K562 (cell line): ENCODE measurements at regions not wholly inside any gene's neighbourhood (a gene's known extent, or its start where the extent isn't known, plus 50 kb on each side); places are given as distances from the start of the nearest gene placed in this dataset.

ENCODE experiments used
- ATAC-seq: fragments of 200-7000 bp; cut with Tn5 transposase; 3 replicates; pipeline ENCODE4 v1.9.1; 2020; ENCODE audit warnings: moderate library complexity
- BruUV-seq: library from RNA; stranded (reverse); fragments of 400-500 nt; replicated peaks from 2 replicates; lab custom pipeline; 2021; lab: Mats Ljungman, UMichigan
- CTCF ChIA-PET: fragments of 300-600 bp; formaldehyde crosslinking; extraction: SDS; loops from one replicate; lab custom pipeline; 2021; ENCODE audit warnings: low intra/inter-chr PET ratio; lab: Yijun Ruan, JAX
- POLR2A ChIA-PET: fragments of 300-600, 350-650 bp; sonication (Branson Sonifier 250); formaldehyde crosslinking; extraction: SDS; loops from one replicate; lab custom pipeline; 2021; ENCODE audit warnings: antibody characterized with exemption, inconsistent platforms; lab: Yijun Ruan, JAX
- DNase-seq, 4 experiments: peaks; one replicate each; pipeline versions ENCODE4 v3.0.0 to v3.0.0-alpha.2; 2011 to 2018; ENCODE audit warnings: low spot score in 3 of 4, mixed read lengths in 3 of 4; ENCODE audit errors: extremely low read depth in 1 of 4
- FAIRE-seq: peaks from 2 replicates; lab custom pipeline; 2011; peaks lifted over from hg19 to GRCh38; lab: Jason Lieb, UNC
- H2AFZ ChIP-seq: 2 replicates; pipeline ENCODE4 v1.6.0; 2011; ENCODE audit warnings: low read depth, low read length, control low read depth, inconsistent platforms
- H3K27ac ChIP-seq: fragments of 200-600 bp; 3 replicates; pipeline ENCODE4 v1.8.0; 2011; ENCODE audit warnings: low read depth, mild to moderate bottlenecking, control low read depth, inconsistent platforms, low read length, moderate library complexity, mixed read lengths; ENCODE audit errors: extremely low read depth
- H3K27me3 ChIP-seq, 2 experiments: fragments of 300-600 bp in 1 of 2; 2 replicates in 1 of 2; 3 replicates in 1 of 2; pipeline versions ENCODE4 v1.6.0 to v1.8.0; 2011; ENCODE audit warnings: inconsistent platforms in 2 of 2, low read length in 2 of 2, mild to moderate bottlenecking in 1 of 2, mixed read lengths in 1 of 2, moderate library complexity in 1 of 2; ENCODE audit not compliant: control insufficient read depth in 2 of 2, insufficient read depth in 2 of 2
- H3K36me3 ChIP-seq: fragments of 300-600 bp; 3 replicates; pipeline ENCODE4 v1.8.0; 2011; ENCODE audit warnings: mild to moderate bottlenecking, low read length, inconsistent platforms; ENCODE audit not compliant: control insufficient read depth, insufficient read depth
- H3K4me1 ChIP-seq, 2 experiments: fragments of 200-600 bp in 1 of 2; replicated peaks in 1 of 2; 2 replicates in 1 of 2; 3 replicates in 1 of 2; pipeline versions ENCODE4 v1.5.1 to v1.8.0; 2011; ENCODE audit warnings: inconsistent platforms in 2 of 2, low read length in 2 of 2, mild to moderate bottlenecking in 1 of 2, mixed read lengths in 1 of 2, moderate library complexity in 1 of 2; ENCODE audit not compliant: control insufficient read depth in 2 of 2, insufficient read depth in 2 of 2
- H3K4me2 ChIP-seq: 2 replicates; pipeline ENCODE4 v1.6.1; 2011; ENCODE audit warnings: low read length, control low read depth, inconsistent platforms, mixed read lengths; ENCODE audit not compliant: insufficient read depth
- H3K4me3 ChIP-seq: fragments of 200-600 bp; sonication (generic), shearing (Covaris generic); 2 replicates; pipeline ENCODE4 v1.5.1; 2016; ENCODE audit warnings: control low read depth, inconsistent platforms
- H3K79me2 ChIP-seq: fragments of 200-600 bp; 3 replicates; pipeline ENCODE4 v1.8.0; 2011; ENCODE audit warnings: low read length, inconsistent platforms; ENCODE audit not compliant: control insufficient read depth, insufficient read depth
- H3K9ac ChIP-seq, 2 experiments: 2 replicates each; pipeline versions ENCODE4 v1.6.0 to v1.6.1; 2011; ENCODE audit warnings: low read depth in 2 of 2, low read length in 2 of 2, control low read depth in 1 of 2, inconsistent platforms in 1 of 2, mild to moderate bottlenecking in 1 of 2, mixed read lengths in 1 of 2; ENCODE audit not compliant: insufficient read depth in 1 of 2
- H3K9me1 ChIP-seq: one replicate; pipeline ENCODE4 v1.6.0; 2011; ENCODE audit warnings: inconsistent platforms, mild to moderate bottlenecking, low read length, moderate library complexity; ENCODE audit not compliant: control insufficient read depth, insufficient read depth
- H3K9me3 ChIP-seq: replicated peaks from 2 replicates; pipeline ENCODE4 v1.5.1; 2011; ENCODE audit warnings: low read depth, low read length, inconsistent platforms; ENCODE audit not compliant: control insufficient read depth, insufficient read depth
- H4K20me1 ChIP-seq: replicated peaks from 2 replicates; pipeline ENCODE4 v1.6.1; 2011; ENCODE audit warnings: low read length, inconsistent platforms, mixed read lengths; ENCODE audit not compliant: control insufficient read depth, insufficient read depth
- MAFF ChIP-seq: IDR thresholded peaks from 2 replicates; pipeline ENCODE4 v1.6.1; 2012; ENCODE audit warnings: low read length, improper control_type of control experiment
- TAF1 ChIP-seq: IDR thresholded peaks from 2 replicates; pipeline ENCODE4 v1.6.1; 2011; ENCODE audit warnings: mild to moderate bottlenecking, low read length, moderate library complexity; ENCODE audit not compliant: insufficient read depth, control insufficient read depth, severe bottlenecking; ENCODE audit errors: extremely low read depth
- ZNF316 ChIP-seq: fragments of 450-650 bp; IDR thresholded peaks from 2 replicates; pipeline ENCODE4 v1.6.1; 2016
- WGBS: fragments of 100-300 bp; shearing (Covaris generic); methylation state at CpG from one replicate; pipeline ENCODE4 v1.1.6; 2016; ENCODE audit warnings: low coverage, mixed read lengths; ENCODE audit not compliant: insufficient coverage; ENCODE audit errors: missing lambda C conversion rate; 5-methylcytosine and 5-hydroxymethylcytosine counted together
- in situ Hi-C: fragments of 300-500 bp; cut with MboI; formaldehyde crosslinking; loops from 4 replicates; pipeline ENCODE4 v1.15.0; 2018; ENCODE audit warnings: inconsistent platforms, mixed read lengths
- intact Hi-C: fragments of 100-400 bp; cut with micrococcal nuclease; formaldehyde crosslinking; loops from 2 replicates; pipeline ENCODE4 v1.14.2; 2022

DNA sequence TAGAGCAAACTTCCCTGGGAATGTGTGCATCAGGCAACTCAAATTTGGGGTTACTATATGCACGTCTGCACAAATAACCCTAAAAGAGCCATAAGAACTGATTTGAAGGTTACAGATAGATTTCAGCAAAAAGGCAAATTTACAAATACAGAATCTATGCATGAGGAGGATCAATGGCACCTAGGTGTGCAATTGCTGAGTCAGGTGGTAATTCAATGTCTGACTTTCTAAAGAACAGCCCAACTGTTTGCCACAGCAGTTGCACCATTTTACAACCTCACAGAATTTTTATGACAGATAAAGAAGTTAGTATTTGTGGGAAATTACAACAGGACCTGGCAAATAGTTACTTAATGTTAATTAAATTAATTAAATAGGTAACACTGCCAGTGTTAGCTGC lies 405.5 kb downstream of the TMEM114 start:
- no peak overlapping the region for H2AFZ ChIP-seq
- WGBS: 38% methylated on average over 1 of the region's 1 CpG
- ATAC-seq: no peak
- no peaks in the 10 kb centered on the region for H3K79me2 ChIP-seq
- no peak overlapping the region for H3K4me3 ChIP-seq
- H3K9me1 ChIP-seq: no peaks in the 10 kb centered on the region
- intact Hi-C loops: no loop called here
- no peaks in the 10 kb centered on the region; the same call in 1 of the 2 replicates for H3K9me3 ChIP-seq
- no peaks in the 10 kb centered on the region for H3K36me3 ChIP-seq
- peak; percentile 56 for TF ChIP-seq ZNF316
- 0 out of 2 replicates have a peak, but pooled peaks have one; percentile 16 for TF ChIP-seq MAFF
- no peak for TF ChIP-seq TAF1
- H3K27me3 ChIP-seq: peaks cover 4 to 23% of the 10 kb centered on the region in 2 experiments
- in situ Hi-C loops: loop anchor here (25.0 kb wide), 1 partner anchor 1498 kb away; no protein-coding TSS in a partner anchor
- H3K9ac ChIP-seq: no peak overlapping the region
- DNase-seq: no peak
- FAIRE-seq: no peak
- H3K4me1 ChIP-seq: peaks cover 7 to 18% of the 10 kb centered on the region in 2 experiments; a peak in 4 of 5 replicates
- no TSS peak for BruUV-seq
- H3K27ac ChIP-seq: no peak overlapping the region
- H4K20me1 ChIP-seq: 0 out of 2 replicates have a peak, but pooled peaks cover 3% of the 10 kb centered on the region
- ChIA-PET CTCF (interaction anchor here (0.5 kb wide), 1 partner anchor 10 kb away, joined by 4 read pairs; no protein-coding TSS in a partner anchor), POLR2A (no interaction called here)
- no peak overlapping the region for H3K4me2 ChIP-seq
